Body of pancreas (tissue), 4 donors: ENCODE measurements at regions not wholly inside any gene's neighbourhood (a gene's known extent, or its start where the extent isn't known, plus 50 kb on each side); places are given as distances from the start of the nearest gene placed in this dataset.

ENCODE experiments used
- ATAC-seq: fragments of 150-250 bp; one replicate; pipeline ENCODE4 v1.9.1; 2016
- DNase-seq, 4 donors: peaks; one replicate each; pipeline ENCODE4 v3.0.0-alpha.2; 2019
- H3K27ac ChIP-seq, 4 donors: fragments of 200-600 bp; sonication (generic); 1 replicate in 3 of 4; 2 replicates in 1 of 4; pipeline versions ENCODE4 v1.5.1 to v1.6.1; 2016 to 2019; ENCODE audit warnings: mild to moderate bottlenecking in 1 of 4, mixed read lengths in 1 of 4, moderate library complexity in 1 of 4
- H3K27me3 ChIP-seq, 2 donors: fragments of 200-600 bp; sonication (generic); one replicate each; pipeline ENCODE4 v1.6.0; 2016; ENCODE audit warnings: mild to moderate bottlenecking in 1 of 2
- H3K36me3 ChIP-seq, 2 donors: fragments of 200-600 bp; sonication (generic); replicated peaks in 1 of 2; 2 replicates each; pipeline ENCODE4 v1.5.1; 2016; ENCODE audit warnings: low read depth in 2 of 2; ENCODE audit not compliant: insufficient read depth in 1 of 2
- H3K4me1 ChIP-seq: fragments of 200-600 bp; sonication (generic); one replicate; pipeline ENCODE4 v1.6.0; 2016
- H3K4me3 ChIP-seq, 2 donors: fragments of 200-600 bp; sonication (generic); 1 replicate in 1 of 2; 2 replicates in 1 of 2; pipeline ENCODE4 v1.5.1; 2016 to 2019
- H3K9me3 ChIP-seq, 3 donors: fragments of 200-600 bp; sonication (generic); 1 replicate in 2 of 3; 2 replicates in 1 of 3; pipeline ENCODE4 v1.5.1; 2016
- CTCF ChIP-seq, 7 experiments: fragments of 450-650 bp in 4 of 7; fragments of 200-600 bp in 3 of 7; sonication (generic) in 3 of 7; IDR thresholded peaks; one replicate each; pipeline ENCODE4 v1.5.1; 2016 to 2019; ENCODE audit warnings: antibody characterized with exemption in 7 of 7
- POLR2A ChIP-seq, 3 donors: fragments of 450-650 bp; IDR thresholded peaks; one replicate each; pipeline ENCODE4 v1.6.1; 2016; ENCODE audit warnings: antibody characterized with exemption in 3 of 3, mild to moderate bottlenecking in 2 of 3
- WGBS, 2 donors: methylation state at CpG; one replicate each; pipeline ENCODE4 v1.1.5; 2017; 5-methylcytosine and 5-hydroxymethylcytosine counted together
- intact Hi-C: fragments of 100-400 bp; cut with DNase I; formaldehyde crosslinking; loops from one replicate; pipeline ENCODE4 v1.15.1; 2023

GRCh38 chr11:28966951-28967350, 858.8 kb downstream of the METTL15 start:
- Histone ChIP-seq H3K9me3 (no peaks in the 10 kb centered on the region), H3K4me1 (no peaks in the 10 kb centered on the region), H3K4me3 (no peak overlapping the region), H3K36me3 (no peaks in the 10 kb centered on the region), H3K27ac (no peak overlapping the region), H3K27me3 (no peaks in the 10 kb centered on the region)
- no peak for DNase-seq
- TF ChIP-seq POLR2A (IDR thresholded peaks at IDR 0.05): no peak
- TF ChIP-seq CTCF (IDR thresholded peaks at IDR 0.05): no peak
- ATAC-seq: no peak
- 88 to 100% methylated on average over 1 of the region's 1 CpG for WGBS, 2 donors
- intact Hi-C loops: no loop called here

- 63 to 95% methylated on average over 1 of the region's 1 CpG for WGBS, 2 donors
- ATAC-seq (no peak), DNase-seq (no peak)
- intact Hi-C loops: no loop called here
- Histone ChIP-seq H3K27ac (no peak overlapping the region), H3K27me3 (no peaks in the 10 kb centered on the region), H3K36me3 (no peaks in the 10 kb centered on the region), H3K4me1 (no peaks in the 10 kb centered on the region), H3K4me3 (no peak overlapping the region), H3K9me3 (no peaks in the 10 kb centered on the region)
- TF ChIP-seq CTCF (IDR thresholded peaks at IDR 0.05): no peak
- TF ChIP-seq POLR2A (IDR thresholded peaks at IDR 0.05): no peak
These were observed 857.6 kb downstream of the METTL15 start for GRCh38 chr11:28965819-28966218.

- WGBS, 2 donors: 67 to 76% methylated on average over 1 of the region's 1 CpG
- intact Hi-C loops: no loop called here
- H3K27ac ChIP-seq: no peak overlapping the region
- TF ChIP-seq CTCF (IDR thresholded peaks at IDR 0.05): no peak
- no peak for TF ChIP-seq POLR2A (IDR thresholded peaks at IDR 0.05)
- H3K4me3 ChIP-seq: no peak overlapping the region
- no peak for ATAC-seq
- H3K9me3 ChIP-seq: no peaks in the 10 kb centered on the region
- H3K36me3 ChIP-seq: no peaks in the 10 kb centered on the region
- no peaks in the 10 kb centered on the region for H3K4me1 ChIP-seq
- H3K27me3 ChIP-seq: no peaks in the 10 kb centered on the region
- DNase-seq: no peak
These were observed 856.6 kb downstream of the METTL15 start for GRCh38 chr11:28964811-28965210.

- H3K27me3 ChIP-seq: no peaks in the 10 kb centered on the region
- DNase-seq: no peak
- 31 to 35% methylated on average over 1 of the region's 1 CpG for WGBS, 2 donors
- H3K4me1 ChIP-seq: no peaks in the 10 kb centered on the region
- ATAC-seq: no peak
- no peaks in the 10 kb centered on the region for H3K36me3 ChIP-seq
- H3K9me3 ChIP-seq: no peaks in the 10 kb centered on the region
- TF ChIP-seq CTCF (IDR thresholded peaks at IDR 0.05) (no peak), POLR2A (IDR thresholded peaks at IDR 0.05) (no peak)
- intact Hi-C loops: no loop called here
- no peak overlapping the region for H3K27ac ChIP-seq
- no peak overlapping the region for H3K4me3 ChIP-seq
These were observed 855.0 kb downstream of the METTL15 start for GRCh38 chr11:28963187-28963586.

- TF ChIP-seq POLR2A (IDR thresholded peaks at IDR 0.05) (no peak), CTCF (IDR thresholded peaks at IDR 0.05) (no peak)
- no peaks in the 10 kb centered on the region for H3K27me3 ChIP-seq
- intact Hi-C loops: no loop called here
- H3K4me1 ChIP-seq: no peaks in the 10 kb centered on the region
- no peaks in the 10 kb centered on the region for H3K36me3 ChIP-seq
- no peaks in the 10 kb centered on the region for H3K9me3 ChIP-seq
- ATAC-seq (no peak), DNase-seq (no peak)
- WGBS, 2 donors: 67 to 69% methylated on average over 5 of the region's 5 CpGs
- no peak overlapping the region for H3K27ac ChIP-seq
- no peak overlapping the region for H3K4me3 ChIP-seq
These were observed 854.3 kb downstream of the METTL15 start for GRCh38 chr11:28962502-28962901.
